CD4-positive, alpha-beta T cell treated with Interleukin-12 subunit alpha and Interleukin-12 subunit beta, for 1 hour (primary cell): ENCODE measurements at regions not wholly inside any gene's neighbourhood (a gene's known extent, or its start where the extent isn't known, plus 50 kb on each side); places are given as distances from the start of the nearest gene placed in this dataset.
"Not testable (repeated sequence)": the region's sequence is repeated elsewhere in the genome, so short reads cannot be mapped to it uniquely, and the experiment has no call there.

Source experiments
- DNase-seq: peaks from one replicate; pipeline ENCODE4 v3.0.0-alpha.2; 2020

DNA sequence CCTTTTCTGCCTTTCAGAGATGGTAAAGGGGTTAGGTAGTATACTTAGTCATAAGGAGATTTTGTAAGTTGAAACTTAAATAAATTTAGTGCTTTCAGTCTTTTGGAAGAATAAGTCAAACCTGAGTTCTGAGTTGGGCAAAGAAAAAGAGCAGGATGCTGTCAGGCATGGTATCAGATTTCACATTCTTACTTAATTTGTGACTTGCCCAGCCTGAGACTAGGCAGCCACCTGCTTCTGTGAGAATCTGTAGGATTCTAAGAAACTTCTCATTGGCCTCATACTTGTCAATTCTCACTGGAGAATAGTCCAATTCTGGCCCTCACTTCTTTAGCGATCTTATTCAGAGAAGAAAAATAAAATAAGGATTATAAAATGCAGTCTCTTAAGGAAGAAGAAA is 577.5 kb downstream of the DIPK2A start:
- no peak for DNase-seq

DNA sequence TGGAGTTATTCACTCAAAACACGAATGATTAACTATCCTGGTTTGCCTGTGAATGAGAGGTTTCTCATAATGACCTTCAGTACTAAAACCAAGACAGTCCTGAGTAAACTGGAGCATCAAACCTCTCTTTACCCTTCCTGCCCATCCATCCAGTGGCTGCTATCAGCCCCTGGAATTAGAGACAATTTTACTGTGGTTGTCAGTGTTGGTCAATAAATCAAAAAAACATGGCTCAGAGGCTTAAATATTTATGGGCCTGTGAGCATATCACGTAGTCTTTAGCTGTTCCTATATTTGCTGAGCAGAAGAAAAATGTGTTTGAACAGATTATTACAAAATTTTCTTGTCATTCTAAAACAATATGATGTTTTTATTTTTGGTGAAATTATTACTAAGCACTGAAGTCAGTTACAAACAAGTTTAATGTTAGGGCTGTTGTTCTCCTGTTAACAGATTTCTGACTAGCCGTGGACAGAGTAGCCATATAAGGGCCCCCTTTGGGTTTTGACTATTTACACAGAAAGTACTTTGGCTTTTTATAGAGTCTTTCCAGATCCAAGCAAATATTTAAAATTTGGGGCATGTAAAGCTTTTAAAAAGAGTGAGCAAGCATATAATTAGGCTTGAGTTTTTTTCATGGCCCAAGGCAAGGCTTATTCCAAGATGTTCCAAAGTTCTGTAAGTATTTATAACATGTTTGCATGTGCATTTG is 580.9 kb downstream of the DIPK2A start:
- DNase-seq, result no peak

DNA sequence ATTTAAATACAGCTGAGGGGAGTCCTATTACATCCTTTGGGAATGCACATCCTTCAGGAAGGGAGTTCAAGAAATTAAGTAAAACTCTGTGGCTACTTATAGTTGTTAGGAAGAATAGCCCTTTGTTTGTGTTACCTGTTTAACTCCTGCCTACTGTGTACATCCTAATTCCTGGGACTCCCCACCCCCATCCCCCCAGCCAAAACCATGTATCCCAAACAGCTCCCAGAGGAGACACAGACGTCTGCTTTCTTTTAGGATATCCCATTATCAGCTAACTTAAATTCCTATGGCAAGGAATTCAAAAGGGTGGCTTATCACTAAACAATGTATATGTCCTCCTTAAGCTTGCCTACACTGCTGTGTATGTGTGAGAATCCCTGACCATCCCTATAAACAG is 581.7 kb downstream of the DIPK2A start:
- DNase-seq, result no peak

DNA sequence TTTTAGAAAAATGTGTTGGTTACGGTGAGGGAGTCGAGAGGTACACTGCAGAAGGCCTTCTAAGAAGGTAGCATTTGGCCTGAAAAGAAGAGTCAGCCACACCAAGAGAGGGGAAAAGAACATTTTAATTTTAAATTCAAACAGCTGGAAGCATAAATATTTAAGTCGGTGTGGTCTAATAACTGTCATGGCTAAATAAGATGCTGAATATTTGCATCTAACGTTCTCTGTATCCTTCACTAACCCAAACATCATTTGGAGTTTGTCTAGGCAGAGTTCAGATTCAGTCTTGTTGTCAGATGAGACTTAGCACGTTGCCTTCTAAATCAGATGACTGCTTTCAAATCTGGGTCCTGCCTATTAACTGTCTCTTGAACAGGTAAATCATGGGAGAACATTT is 583.3 kb downstream of the DIPK2A start:
- DNase-seq, result no peak

DNA sequence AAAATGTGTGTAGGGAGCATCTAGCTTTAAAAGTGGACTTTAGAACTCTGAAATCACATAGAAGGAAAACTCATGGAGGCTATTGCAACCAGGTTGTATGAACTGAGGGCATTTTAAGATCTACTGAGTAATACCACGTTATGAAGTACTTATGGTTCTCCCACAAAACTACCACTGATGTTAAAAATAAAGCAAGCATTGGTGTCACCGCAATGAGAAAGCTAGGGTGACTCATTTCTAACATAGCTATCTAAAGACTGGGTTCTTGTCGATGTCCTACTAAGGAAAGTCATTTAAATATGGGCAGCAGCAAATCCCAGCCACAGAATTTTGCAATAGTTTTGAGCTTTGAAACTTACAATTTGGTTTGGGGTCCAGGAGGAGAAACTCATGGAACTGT is 584.8 kb downstream of the DIPK2A start:
- DNase-seq, result no peak

DNA sequence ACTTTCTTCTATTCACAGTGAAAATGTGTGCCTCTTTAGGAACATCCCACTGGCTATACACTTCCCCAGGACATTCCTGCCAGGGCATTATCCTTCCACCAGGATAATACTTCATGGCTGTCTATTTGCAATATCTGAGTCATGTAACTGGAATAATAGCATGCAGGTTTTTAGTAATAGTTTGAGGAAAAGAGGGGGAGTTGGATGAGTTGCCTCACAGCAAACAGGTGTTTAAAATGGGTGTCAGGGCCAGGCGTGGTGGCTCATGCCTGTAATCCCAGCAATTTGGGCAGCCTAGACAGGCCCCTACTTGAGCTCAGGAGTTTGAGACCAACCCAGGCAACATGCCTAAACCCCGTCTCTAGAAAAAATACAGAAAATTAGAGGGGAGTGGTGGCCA is 585.9 kb downstream of the DIPK2A start:
- DNase-seq, result no peak

DNA sequence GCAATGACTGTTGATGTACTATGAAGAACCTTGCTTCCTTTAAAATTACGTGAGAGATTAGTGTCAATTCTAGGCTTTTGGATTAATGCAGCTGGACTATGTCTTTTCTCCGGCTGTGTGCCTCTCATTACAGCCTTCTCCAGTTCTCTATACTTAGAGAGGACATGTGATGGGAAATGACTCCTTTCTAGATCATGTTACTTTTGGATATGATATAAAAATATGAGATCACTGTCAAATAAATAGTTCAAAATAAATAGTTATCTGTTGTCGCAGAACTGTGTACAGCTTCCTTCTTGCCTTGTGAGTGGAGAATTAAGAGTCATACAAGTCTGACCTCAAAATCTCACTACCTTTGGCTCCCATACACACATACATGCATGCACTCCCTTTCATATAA is 592.4 kb downstream of the DIPK2A start:
- no peak for DNase-seq

DNA sequence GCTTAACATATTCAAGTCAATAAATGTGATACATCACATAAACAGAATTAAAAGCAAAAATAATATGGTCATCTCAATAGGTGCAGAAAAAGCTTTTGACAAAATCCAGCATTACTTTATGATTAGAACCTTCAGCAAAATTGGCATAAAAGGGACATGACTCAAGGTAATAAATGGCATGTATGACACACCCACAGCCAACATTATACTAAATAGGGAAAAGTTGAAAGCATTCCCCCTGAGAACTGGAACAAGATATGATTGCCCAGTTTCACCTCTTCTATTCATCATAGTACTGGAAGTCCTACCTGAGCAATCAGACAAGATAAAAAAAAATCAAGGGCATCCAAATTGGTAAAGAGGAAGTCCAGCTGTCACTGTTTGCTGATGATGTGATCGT is 594.7 kb downstream of the DIPK2A start:
- DNase-seq, result no peak

DNA sequence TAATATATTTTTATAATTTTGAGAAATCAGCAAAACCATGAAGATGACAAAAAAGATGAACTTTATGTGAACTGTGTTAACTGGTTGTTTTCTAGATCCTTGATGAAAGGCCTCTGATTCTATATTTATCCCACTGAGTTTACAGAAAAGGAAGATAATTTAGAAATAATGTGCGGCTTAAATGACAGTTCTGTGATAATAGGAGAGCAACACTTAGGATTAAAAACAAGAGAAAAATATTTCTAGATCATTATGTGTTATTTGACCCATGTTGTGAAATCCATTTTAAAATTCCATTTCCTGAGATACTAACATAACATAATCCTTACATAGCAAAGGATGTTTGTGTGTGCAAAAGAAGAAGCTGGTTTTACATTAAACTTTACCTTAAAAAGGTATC is 598.0 kb downstream of the DIPK2A start:
- no peak for DNase-seq

DNA sequence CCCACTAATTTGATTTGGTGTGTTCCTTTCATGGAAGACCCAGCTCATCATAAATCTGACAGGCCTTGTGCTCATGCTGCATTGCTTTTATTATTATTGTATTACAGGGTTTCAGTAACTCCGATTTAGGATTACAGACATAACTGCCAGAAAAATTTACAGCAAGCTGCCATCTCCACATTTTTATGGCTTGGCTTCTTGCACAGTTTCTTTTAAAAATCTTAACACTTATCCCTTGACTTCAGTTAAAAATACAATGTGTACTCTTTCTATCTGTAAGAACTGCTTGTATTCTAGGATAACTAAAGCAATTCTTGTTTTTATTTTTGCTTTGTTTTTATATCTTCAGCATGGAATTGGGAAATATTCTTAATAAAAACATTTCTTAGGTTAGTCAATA is 612.2 kb downstream of the DIPK2A start:
- DNase-seq, result no peak

DNA sequence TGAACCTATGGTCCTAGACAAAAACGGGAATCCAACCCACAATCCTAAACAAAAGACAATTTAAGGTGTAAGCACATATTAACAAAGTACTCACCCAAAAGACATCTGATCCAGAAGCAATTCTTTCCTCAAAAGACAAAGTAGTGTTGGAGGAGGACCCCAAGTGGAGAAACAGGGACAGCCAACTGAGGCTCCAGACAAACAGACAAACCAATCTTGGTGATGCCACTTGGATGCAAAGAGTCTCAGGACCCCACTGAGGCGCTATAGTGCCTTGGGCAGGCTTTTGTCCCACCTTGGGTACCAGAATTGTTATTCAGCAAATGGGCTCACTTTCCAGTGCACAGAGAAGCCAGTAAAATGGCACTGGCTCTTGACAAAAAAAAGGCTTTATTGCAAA is 613.8 kb downstream of the DIPK2A start:
- no peak for DNase-seq

DNA sequence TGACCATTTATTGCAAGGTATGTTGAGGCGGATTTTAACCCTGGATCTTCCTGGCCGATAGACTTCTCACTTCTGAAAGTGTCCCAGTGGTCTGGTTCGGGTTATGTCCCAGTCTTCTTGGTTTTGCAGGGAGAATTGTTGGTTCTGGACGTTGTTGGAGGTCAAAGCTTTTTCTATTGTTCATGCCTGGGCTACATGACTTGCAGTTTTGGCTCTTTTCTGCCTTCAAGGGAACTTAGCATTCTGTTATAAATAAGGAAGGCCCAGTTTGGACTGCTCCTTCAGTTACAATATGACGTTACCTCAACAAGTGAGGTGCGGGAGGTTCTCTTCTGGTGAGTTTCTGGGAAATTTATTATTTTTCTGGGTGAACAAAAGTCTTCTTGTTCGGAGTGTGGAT is 614.3 kb downstream of the DIPK2A start:
- no peak for DNase-seq

DNA sequence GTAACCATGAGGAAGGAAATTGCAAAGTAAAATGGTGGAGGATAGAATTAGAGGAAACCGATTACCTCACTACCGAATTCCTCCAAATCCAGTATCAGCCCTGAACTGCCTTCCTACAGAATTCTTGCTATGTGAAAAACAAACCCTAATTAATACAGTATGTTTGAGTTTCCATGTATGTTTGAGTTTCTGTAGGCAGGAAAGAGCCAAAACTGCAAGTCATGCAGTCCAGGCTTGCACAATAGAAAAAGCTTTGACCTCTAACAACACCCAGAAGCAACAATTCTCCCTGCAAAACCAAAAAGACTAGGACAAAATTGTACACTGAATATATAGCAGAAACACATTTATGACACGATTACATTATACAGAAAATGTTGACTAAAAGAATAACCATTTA is 614.8 kb downstream of the DIPK2A start:
- no peak for DNase-seq

DNA sequence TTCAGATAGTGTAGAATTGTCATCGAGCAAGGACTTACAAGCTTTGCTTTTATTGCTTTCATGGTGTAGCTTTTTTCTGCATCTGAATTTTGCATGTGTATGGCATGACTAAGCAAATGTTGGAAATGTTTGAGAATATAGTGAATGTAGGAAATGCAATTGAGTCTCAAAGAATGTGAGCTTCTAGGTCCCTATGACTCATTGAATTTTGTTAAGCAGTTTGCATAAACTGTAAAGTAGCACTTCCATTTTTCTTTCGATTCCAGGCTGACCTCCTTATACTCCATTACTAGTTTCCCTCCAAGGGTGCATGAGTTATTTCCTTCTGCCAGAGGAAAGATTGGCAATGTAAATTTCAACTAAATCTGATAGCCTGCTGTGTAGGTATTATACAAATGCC is 619.2 kb downstream of the DIPK2A start:
- DNase-seq, result no peak

DNA sequence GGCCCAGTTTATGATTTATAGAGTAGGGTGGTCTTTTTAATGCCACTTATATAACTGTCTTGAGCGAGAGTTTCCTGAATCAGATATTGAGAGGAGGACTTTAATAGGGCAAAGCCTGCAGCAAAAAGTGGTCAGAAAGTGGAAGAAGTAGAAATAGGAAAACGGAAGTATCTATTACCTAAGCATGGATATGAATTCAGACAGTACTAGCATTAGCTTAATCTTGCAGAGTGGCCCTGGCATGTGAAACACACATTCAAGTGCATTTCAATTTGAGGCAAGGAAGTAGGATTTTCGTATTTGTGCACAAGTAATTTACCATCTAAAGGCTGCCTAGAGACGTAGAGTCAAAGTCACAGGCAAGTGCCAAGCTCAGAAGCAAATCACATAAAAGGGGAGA is 622.3 kb downstream of the DIPK2A start:
- DNase-seq, result no peak

DNA sequence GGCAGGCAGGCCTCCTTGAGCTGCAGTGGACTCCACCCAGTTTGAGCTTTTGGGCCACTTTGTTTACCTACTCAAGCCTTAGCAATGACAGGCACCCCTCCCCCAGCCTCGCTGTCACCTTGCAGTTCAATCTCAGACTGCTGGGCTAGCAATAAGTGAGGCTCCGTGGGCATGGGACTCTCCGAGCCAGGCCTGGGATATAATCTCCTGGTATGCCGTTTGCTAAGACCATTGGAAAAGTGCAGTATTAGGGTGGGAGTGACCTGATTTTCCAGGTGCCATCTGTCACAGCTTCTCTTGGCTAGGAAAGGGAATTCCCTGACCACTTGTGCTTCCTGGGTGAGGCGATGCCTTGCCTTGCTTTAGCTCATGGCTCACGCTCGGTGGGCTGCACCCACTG is 648.6 kb downstream of the DIPK2A start:
- not testable (repeated sequence) for DNase-seq

DNA sequence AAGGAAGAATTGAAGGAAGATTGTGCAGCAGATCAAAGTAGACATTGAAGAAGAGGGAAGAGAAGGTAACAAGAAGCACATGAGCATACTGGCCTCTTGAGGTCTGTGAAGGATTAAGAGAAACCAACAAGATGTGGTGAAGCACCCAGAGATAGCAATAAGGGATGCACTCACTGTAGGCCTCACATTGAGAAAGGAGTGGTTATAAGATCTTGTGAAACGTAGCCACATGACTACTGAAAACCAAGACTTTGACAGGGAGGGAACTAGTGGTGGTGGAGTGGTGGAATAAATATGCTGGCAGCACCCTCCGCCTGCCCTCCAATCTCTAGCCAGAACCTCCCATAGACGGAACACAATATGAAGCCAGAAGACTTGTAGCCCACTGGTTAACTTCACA is 651.2 kb downstream of the DIPK2A start:
- no peak for DNase-seq

DNA sequence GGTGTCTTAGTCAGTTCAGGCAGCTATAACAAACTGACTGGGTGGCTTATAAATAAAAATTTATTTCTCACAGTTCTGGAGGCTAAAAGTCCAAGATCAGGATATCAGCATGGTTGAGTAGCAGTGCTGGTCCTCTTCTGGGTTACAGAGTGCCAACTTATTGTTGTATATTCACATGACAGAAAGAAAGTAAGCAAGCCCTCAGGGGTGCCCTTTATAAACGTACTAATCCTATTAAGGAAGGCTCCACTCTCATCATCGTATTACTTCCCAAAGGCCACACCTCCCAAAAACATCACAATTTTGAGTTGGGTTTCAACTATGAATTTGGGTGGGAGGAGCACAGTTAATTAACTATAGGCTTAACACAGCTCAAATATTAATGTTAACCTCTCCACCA is 653.0 kb downstream of the DIPK2A start:
- no peak for DNase-seq

DNA sequence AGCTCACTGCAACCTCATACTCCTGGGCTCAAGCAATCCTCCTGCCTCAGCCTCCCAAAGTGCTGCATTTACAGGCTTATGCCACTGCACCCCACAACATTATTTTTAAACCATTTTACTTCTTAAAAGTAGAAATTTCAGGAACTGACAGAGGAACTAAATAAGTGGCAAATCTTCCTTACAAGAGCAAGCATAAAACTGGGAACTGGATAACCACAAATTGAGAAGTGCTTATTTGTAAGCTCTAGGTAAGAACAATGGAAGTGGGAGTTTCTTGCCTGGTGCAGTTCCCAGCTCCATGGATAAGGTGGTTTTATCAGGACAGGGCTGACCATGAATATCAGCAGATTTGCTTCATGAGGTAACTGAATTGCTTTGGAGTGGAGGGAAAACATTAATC is 655.2 kb downstream of the DIPK2A start:
- DNase-seq, result no peak

DNA sequence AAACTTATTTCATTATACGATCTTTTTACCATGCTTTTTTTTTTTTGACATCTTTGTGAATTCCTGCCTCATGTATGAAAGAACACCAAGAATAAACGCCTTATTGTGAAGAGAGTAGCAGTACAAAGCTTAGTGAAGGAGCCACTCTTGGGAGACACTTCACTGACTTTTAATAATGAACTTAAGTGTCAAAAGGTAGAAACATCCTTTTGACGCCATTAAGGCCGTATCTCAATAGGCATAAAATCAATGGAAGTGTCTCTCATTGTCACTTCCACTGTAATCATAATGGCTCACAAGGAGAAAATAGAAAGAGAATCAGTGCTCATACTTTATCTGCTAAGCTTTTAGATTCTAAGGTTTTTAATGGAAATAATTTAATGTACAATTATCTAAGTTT is 657.8 kb downstream of the DIPK2A start:
- no peak for DNase-seq

DNA sequence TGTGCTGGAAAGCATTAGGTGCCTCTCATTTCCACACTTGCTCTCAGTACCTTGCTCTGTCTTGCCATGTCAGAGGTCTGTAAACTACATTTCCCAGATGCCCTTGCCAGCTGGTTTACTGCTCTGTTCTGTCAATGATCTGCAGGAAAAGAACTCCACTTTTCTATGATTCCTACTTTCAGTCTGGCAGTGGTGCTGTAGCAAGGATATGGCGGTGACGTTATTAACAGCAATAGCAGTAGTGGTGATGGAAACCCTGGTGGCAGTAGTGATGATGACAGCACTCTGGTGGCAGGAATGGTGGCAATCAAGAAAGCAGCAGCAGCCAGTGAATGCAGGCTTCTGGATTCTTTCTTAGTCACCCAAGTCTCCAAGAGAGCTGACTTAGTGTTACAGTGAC is 665.2 kb downstream of the DIPK2A start:
- DNase-seq, result no peak

DNA sequence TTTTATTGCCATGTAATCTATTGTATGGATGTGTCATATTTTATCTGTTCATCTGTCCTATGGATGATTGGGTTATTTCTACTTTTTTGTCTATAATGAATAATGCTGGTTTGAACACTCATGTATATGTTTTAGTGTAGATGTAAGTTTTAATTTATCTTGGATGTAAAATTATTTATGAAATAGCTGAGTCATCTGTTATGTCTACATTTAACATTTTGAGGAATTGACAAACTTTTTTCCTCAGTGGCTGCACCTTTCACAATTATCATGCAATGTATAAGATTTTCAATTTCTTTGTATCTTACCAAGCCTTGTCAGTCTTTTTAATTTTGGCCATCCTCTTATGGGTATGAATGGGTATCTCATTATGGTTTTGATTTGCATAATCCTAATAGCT is 666.4 kb downstream of the DIPK2A start:
- no peak for DNase-seq

DNA sequence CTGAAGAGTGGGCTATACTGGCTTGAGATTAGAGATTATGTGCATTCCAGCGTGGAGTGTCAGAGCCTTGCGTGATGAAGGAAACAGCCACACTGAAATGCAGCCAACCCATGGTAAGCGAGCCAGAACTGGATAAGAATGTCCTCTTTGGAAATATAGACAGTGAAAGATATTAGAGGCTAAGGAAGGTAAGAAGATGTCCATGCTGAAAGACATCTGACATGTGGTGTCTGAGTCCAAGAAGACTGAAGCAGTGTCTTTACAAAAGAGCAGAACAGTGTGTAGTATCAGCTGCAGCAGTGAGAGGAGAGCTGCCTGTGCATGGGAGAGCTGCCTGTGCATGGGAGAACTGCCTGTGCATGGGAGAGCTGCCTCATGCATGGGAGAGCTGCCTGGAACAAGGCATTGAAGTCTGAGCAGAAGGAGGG is 672.2 kb downstream of the DIPK2A start:
- no peak for DNase-seq

DNA sequence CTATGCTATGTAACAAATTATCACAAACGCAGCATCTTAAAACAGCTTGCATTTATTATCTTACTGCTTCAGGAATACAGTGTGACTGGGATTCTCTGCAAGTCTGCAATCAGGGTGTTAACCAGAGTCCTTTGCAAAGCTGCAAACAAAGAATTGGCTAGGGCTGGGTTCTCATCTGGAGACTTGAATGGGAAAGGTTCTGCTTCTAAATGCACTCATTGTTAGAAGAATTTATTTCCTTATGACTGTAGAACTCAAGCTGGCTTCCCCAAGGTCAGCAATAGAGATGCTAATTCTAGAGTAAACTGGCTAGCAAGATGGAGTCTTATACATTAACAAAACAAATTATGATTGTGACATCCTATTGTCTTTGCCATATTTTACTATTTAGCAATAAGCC is 673.7 kb downstream of the DIPK2A start:
- no peak for DNase-seq

DNA sequence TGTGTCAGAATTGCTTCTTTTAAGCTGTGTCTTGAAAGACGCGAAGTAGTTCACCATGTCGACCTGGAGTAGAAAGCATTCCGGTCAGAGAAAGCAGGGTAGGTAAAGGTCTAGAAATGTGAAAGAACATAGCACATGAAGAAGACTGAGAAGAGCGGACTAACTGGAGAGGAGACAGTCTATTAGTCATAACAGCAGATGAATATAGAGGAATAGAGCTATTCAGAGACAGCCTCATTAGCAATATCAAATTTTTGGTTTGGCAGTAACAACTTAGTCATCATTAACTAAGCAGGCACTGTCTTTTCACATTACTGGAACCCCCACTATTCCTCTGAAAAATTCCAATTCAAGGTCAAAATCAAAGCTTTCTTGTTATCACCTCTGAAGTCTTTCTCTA is 678.8 kb downstream of the DIPK2A start:
- DNase-seq, result no peak

DNA sequence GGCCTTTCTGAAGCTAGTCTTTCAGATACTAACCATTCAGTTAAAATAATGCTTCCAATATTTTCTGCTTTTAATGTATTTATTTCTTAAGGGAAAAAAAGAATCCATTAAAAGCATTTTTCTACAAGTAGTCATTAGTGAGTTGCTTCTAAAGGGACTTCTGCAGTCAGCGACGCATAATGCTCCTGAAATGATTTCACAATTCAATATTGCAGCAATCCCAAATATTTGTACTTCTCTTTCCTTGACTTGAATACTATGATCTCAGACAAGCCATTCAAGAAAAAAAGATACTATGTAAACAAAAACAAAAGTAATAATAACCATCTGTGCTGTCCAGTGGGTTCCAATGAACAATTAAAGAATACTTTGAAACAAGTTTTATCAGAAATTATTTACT is 681.0 kb downstream of the DIPK2A start:
- DNase-seq, result no peak
